ENCODE measurements at regions not wholly inside any gene's neighbourhood (a gene's known extent, or its start where the extent isn't known, plus 50 kb on each side); places are given as distances from the start of the nearest gene placed in this dataset.

GRCh38 chr15:100788418-100789105 lies 91.1 kb upstream of the ALDH1A3 start:
- TF ChIP-seq TAF1 (IDR thresholded peaks at IDR 0.05; ENCODE audit: borderline replicate concordance, insufficient read depth, low read length): no peak
- no peak for TF ChIP-seq REST (IDR thresholded peaks at IDR 0.05; ENCODE audit: insufficient read depth in 1 of 2, low read depth in 2 of 2, low read length in 2 of 2)
- no peak for TF ChIP-seq POLR2AphosphoS5 (IDR thresholded peaks at IDR 0.05; ENCODE audit: low read depth, low read length)
